Activated CD8-positive, alpha-beta T cell treated with anti-CD3 and anti-CD28 coated beads for 36 hours (primary cell): ENCODE measurements at regions not wholly inside any gene's neighbourhood (a gene's known extent, or its start where the extent isn't known, plus 50 kb on each side); places are given as distances from the start of the nearest gene placed in this dataset.

Experiments
- ATAC-seq: fragments of 200-7000 bp; cut with Tn5 transposase; one replicate; pipeline ENCODE4 v1.10.0; 2021; ENCODE audit warnings: mild to moderate bottlenecking, moderate library complexity
- CTCF ChIA-PET: fragments of 350-600 bp; sonication (Branson Sonifier 250); formaldehyde crosslinking; loops from one replicate; lab custom pipeline; 2021; ENCODE audit warnings: antibody characterized with exemption; lab: Charles Lee
- POLR2A ChIA-PET: fragments of 350-600 bp; sonication (Branson Sonifier 250); formaldehyde crosslinking; loops from one replicate; lab custom pipeline; 2021; ENCODE audit warnings: antibody characterized with exemption; lab: Charles Lee
- DNase-seq: peaks from one replicate; pipeline ENCODE4 v3.0.0-alpha.2; 2020
- H3K27ac Mint-ChIP-seq: one replicate; pipeline ENCODE4 v1.8.0; 2021; ENCODE audit warnings: mild to moderate bottlenecking, mixed read lengths
- H3K27me3 Mint-ChIP-seq: one replicate; pipeline ENCODE4 v1.8.0; 2021; ENCODE audit warnings: mixed read lengths
- H3K36me3 Mint-ChIP-seq: one replicate; pipeline ENCODE4 v1.8.0; 2021; ENCODE audit warnings: low read depth, mixed read lengths
- H3K4me1 Mint-ChIP-seq: one replicate; pipeline ENCODE4 v1.8.0; 2021; ENCODE audit warnings: low read depth, mixed read lengths
- H3K4me3 Mint-ChIP-seq: one replicate; pipeline ENCODE4 v1.8.0; 2021; ENCODE audit warnings: mild to moderate bottlenecking, moderate library complexity, mixed read lengths
- H3K9me3 Mint-ChIP-seq: one replicate; pipeline ENCODE4 v1.8.0; 2021; ENCODE audit warnings: mixed read lengths
- CTCF ChIP-seq: fragments of 200-600 bp; IDR thresholded peaks from one replicate; pipeline ENCODE4 v1.8.0; 2022; ENCODE audit warnings: antibody characterized with exemption, mild to moderate bottlenecking
- intact Hi-C: fragments of 100-400 bp; cut with micrococcal nuclease; formaldehyde crosslinking; loops from one replicate; pipeline ENCODE4 v1.10.0; 2022

GRCh38 chr1:168829876-168830275 is 100.9 kb upstream of the DPT start:
- TF ChIP-seq CTCF = no peak
- Mint-ChIP-seq H3K9me3 (peaks cover 1% of the 10 kb centered on the region), H3K36me3 (no peaks in the 10 kb centered on the region), H3K27ac (no peak overlapping the region), H3K27me3 (peaks cover 2% of the 10 kb centered on the region), H3K4me3 (no peak overlapping the region), H3K4me1 (peaks cover 13% of the 10 kb centered on the region)
- no peak for DNase-seq
- CTCF ChIA-PET = no interaction called here
- intact Hi-C loops = no loop called here
- POLR2A ChIA-PET = no interaction called here
- ATAC-seq = no peak

GRCh38 chr1:168830562-168830961 is 101.6 kb upstream of the DPT start:
- no peaks in the 10 kb centered on the region for H3K9me3 Mint-ChIP-seq
- H3K4me1 Mint-ChIP-seq = peaks cover 13% of the 10 kb centered on the region
- ATAC-seq (no peak), DNase-seq (no peak)
- H3K27ac Mint-ChIP-seq = no peak overlapping the region
- H3K36me3 Mint-ChIP-seq = no peaks in the 10 kb centered on the region
- CTCF ChIA-PET = no interaction called here
- peaks cover under 1% of the 10 kb centered on the region for H3K27me3 Mint-ChIP-seq
- no peak for TF ChIP-seq CTCF
- intact Hi-C loops = no loop called here
- POLR2A ChIA-PET = no interaction called here
- no peak overlapping the region for H3K4me3 Mint-ChIP-seq

- H3K36me3 Mint-ChIP-seq = no peaks in the 10 kb centered on the region
- CTCF ChIA-PET = no interaction called here
- intact Hi-C loops = no loop called here
- no peak for TF ChIP-seq CTCF
- POLR2A ChIA-PET = interaction anchor here (1.4 kb wide), 1 partner anchor 33 kb away, joined by 3 read pairs; no protein-coding TSS in a partner anchor
- no peaks in the 10 kb centered on the region for H3K9me3 Mint-ChIP-seq
- DNase-seq = no peak
- H3K27me3 Mint-ChIP-seq = no peaks in the 10 kb centered on the region
- H3K4me1 Mint-ChIP-seq = peaks cover 13% of the 10 kb centered on the region
- H3K4me3 Mint-ChIP-seq = no peak overlapping the region
- no peak for ATAC-seq
- no peak overlapping the region for H3K27ac Mint-ChIP-seq
Observed at GRCh38 chr1:168832661-168833060, 103.7 kb upstream of the DPT start.

- ChIA-PET POLR2A (interaction anchor here (1.4 kb wide), 1 partner anchor 33 kb away, joined by 3 read pairs; no protein-coding TSS in a partner anchor), CTCF (interaction anchor here (0.9 kb wide), 1 partner anchor 26 kb away, joined by 3 read pairs; no protein-coding TSS in a partner anchor)
- H3K4me3 Mint-ChIP-seq = no peak overlapping the region
- peak overlapping the region; percentile 80 for H3K27ac Mint-ChIP-seq
- H3K27me3 Mint-ChIP-seq = no peaks in the 10 kb centered on the region
- no peak for TF ChIP-seq CTCF
- ATAC-seq (no peak), DNase-seq (no peak)
- H3K4me1 Mint-ChIP-seq = peaks cover 13% of the 10 kb centered on the region
- H3K9me3 Mint-ChIP-seq = no peaks in the 10 kb centered on the region
- intact Hi-C loops = no loop called here
- no peaks in the 10 kb centered on the region for H3K36me3 Mint-ChIP-seq
Observed at GRCh38 chr1:168833362-168833761, 104.4 kb upstream of the DPT start.

- intact Hi-C loops = no loop called here
- Mint-ChIP-seq H3K9me3 (no peaks in the 10 kb centered on the region), H3K36me3 (no peaks in the 10 kb centered on the region), H3K27me3 (no peaks in the 10 kb centered on the region), H3K4me1 (peaks cover 13% of the 10 kb centered on the region), H3K27ac (peak overlapping the region; percentile 80), H3K4me3 (no peak overlapping the region)
- ChIA-PET CTCF (interaction anchor here (0.9 kb wide), 1 partner anchor 27 kb away, joined by 3 read pairs; no protein-coding TSS in a partner anchor), POLR2A (interaction anchor here (0.6 to 1.4 kb wide), 2 partner anchors 10 to 34 kb away, joined by 3 read pairs; no protein-coding TSS in a partner anchor)
- ATAC-seq = peak; percentile 47
- peak; percentile 14 for DNase-seq
- TF ChIP-seq CTCF = no peak
Observed at GRCh38 chr1:168833801-168834224, 104.8 kb upstream of the DPT start.
